GM23338 (cell line): ENCODE measurements at regions not wholly inside any gene's neighbourhood (a gene's known extent, or its start where the extent isn't known, plus 50 kb on each side); places are given as distances from the start of the nearest gene placed in this dataset.

ENCODE experiments used
- ATAC-seq: fragments of 200-7000 bp; cut with Tn5 transposase; 3 replicates; pipeline ENCODE4 v1.9.1; 2020
- DNase-seq: peaks from one replicate; pipeline ENCODE4 v3.0.0-alpha.2; 2015; ENCODE audit warnings: low spot score
- H2AFZ ChIP-seq: fragments of 200-600 bp; sonication (generic); 2 replicates; pipeline ENCODE4 v1.8.0; 2016; ENCODE audit warnings: antibody characterized with exemption, mild to moderate bottlenecking, moderate library complexity
- H3F3A ChIP-seq: fragments of 200-600 bp; sonication (generic); replicated peaks from 2 replicates; pipeline ENCODE4 v1.8.0; 2017; ENCODE audit warnings: antibody characterized with exemption, mixed run types, low read depth
- H3K27ac ChIP-seq: fragments of 200-600 bp; sonication (generic); 2 replicates; pipeline ENCODE4 v1.6.1; 2016; ENCODE audit warnings: low read depth
- H3K27me3 ChIP-seq: fragments of 200-600 bp; sonication (generic); 2 replicates; pipeline ENCODE4 v1.8.0; 2016; ENCODE audit warnings: mild to moderate bottlenecking, mixed run types, moderate library complexity; ENCODE audit not compliant: insufficient read depth
- H3K36me3 ChIP-seq: fragments of 200-600 bp; sonication (generic); 2 replicates; pipeline ENCODE4 v1.8.0; 2016; ENCODE audit warnings: mild to moderate bottlenecking; ENCODE audit not compliant: insufficient read depth
- H3K4me1 ChIP-seq: fragments of 200-600 bp; sonication (generic); 2 replicates; pipeline ENCODE4 v1.8.0; 2016; ENCODE audit warnings: mild to moderate bottlenecking, moderate library complexity; ENCODE audit not compliant: insufficient read depth
- H3K4me2 ChIP-seq: fragments of 200-600 bp; sonication (generic); 2 replicates; pipeline ENCODE4 v1.7.1; 2017; ENCODE audit warnings: mixed run types
- H3K4me3 ChIP-seq: fragments of 200-600 bp; sonication (generic); 2 replicates; pipeline ENCODE4 v1.6.1; 2016; ENCODE audit warnings: mixed run types
- H3K79me2 ChIP-seq: fragments of 200-600 bp; sonication (generic); replicated peaks from 2 replicates; pipeline ENCODE4 v1.8.0; 2017; ENCODE audit warnings: mild to moderate bottlenecking; ENCODE audit not compliant: insufficient read depth
- H3K9me2 ChIP-seq: fragments of 200-600 bp; sonication (generic); 2 replicates; pipeline ENCODE4 v1.8.0; 2017; ENCODE audit not compliant: insufficient read depth
- H4K20me1 ChIP-seq: fragments of 200-600 bp; sonication (generic); replicated peaks from 2 replicates; pipeline ENCODE4 v1.8.0; 2017; ENCODE audit warnings: mild to moderate bottlenecking; ENCODE audit not compliant: insufficient read depth
- H3K27ac Mint-ChIP-seq: 2 replicates; pipeline ENCODE4 v1.8.0; 2020; ENCODE audit warnings: inconsistent platforms, mild to moderate bottlenecking, moderate library complexity, mixed read lengths
- H3K27me3 Mint-ChIP-seq: 3 replicates; pipeline ENCODE4 v1.8.0; 2022; ENCODE audit warnings: low read depth, mild to moderate bottlenecking, moderate library complexity, mixed read lengths, inconsistent platforms; ENCODE audit not compliant: insufficient read depth, poor library complexity
- H3K36me3 Mint-ChIP-seq: 3 replicates; pipeline ENCODE4 v1.8.0; 2021; ENCODE audit warnings: low read depth, mild to moderate bottlenecking, inconsistent platforms, moderate library complexity, mixed read lengths
- H3K4me1 Mint-ChIP-seq: 3 replicates; pipeline ENCODE4 v1.8.0; 2020; ENCODE audit warnings: mild to moderate bottlenecking, inconsistent platforms, mixed read lengths
- H3K4me3 Mint-ChIP-seq: 3 replicates; pipeline ENCODE4 v1.8.0; 2021; ENCODE audit warnings: moderate library complexity, mild to moderate bottlenecking, inconsistent platforms, mixed read lengths
- H3K9me3 Mint-ChIP-seq: 3 replicates; pipeline ENCODE4 v1.8.0; 2020; ENCODE audit warnings: moderate library complexity, mild to moderate bottlenecking, inconsistent platforms, mixed read lengths
- CREB1 ChIP-seq: fragments of 250-450 bp; sonication (Bioruptor Pico); IDR thresholded peaks from 2 replicates; pipeline ENCODE4 v1.5.0; 2020; ENCODE audit warnings: low read depth, mild to moderate bottlenecking, moderate library complexity
- EZH2phosphoT487 ChIP-seq: fragments of 200-600 bp; sonication (generic); IDR thresholded peaks from one replicate; pipeline ENCODE4 v1.8.1; 2018; ENCODE audit warnings: antibody characterized with exemption; ENCODE audit not compliant: unreplicated experiment
- REST ChIP-seq: IDR thresholded peaks from one replicate; pipeline ENCODE4 v1.6.1; 2018; ENCODE audit warnings: antibody characterized with exemption; ENCODE audit not compliant: unreplicated experiment
- STAT1 ChIP-seq: IDR thresholded peaks from one replicate; pipeline ENCODE4 v1.6.1; 2016; ENCODE audit warnings: antibody characterized with exemption; ENCODE audit not compliant: unreplicated experiment
- ZNF331 ChIP-seq: fragments of 250-450 bp; sonication (Bioruptor Pico); IDR thresholded peaks from 2 replicates; pipeline ENCODE4 v1.5.0; 2020; ENCODE audit warnings: low read depth, mild to moderate bottlenecking, moderate library complexity
- ZNF462 ChIP-seq: fragments of 250-450 bp; sonication (Bioruptor Pico); IDR thresholded peaks from 2 replicates; pipeline ENCODE4 v1.5.0; 2020; ENCODE audit warnings: mild to moderate bottlenecking, moderate library complexity
- TF ChIP-seq, protein P1 (sequence below), 2 experiments: fragments of 200-600 bp in 1 of 2; sonication (generic) in 1 of 2; conservative IDR thresholded peaks; 2 replicates each; pipeline versions ENCODE4 v1.5.1 to v1.6.1; 2016 to 2017; ENCODE audit warnings: antibody characterized with exemption in 2 of 2, low read depth in 2 of 2, mild to moderate bottlenecking in 2 of 2, moderate library complexity in 1 of 2

DNA sequence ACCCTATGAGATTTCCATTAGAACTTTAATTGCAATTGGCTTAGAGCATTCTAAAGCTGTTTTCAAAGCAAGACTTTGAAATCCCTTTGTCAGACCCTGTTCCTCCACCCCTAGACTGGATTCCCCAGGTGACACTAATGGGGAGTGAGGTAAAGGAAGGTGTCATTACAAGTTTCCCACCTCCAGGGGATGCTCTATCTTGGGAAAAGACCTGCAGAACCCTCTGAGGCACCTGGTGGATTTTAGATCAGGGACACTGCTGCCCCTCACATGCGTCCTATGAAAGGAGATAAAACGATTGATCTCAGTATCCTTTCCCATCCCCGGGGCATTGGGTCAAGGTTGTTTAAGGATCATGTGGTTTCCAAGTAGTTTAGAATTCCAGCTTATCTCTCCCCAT, 80.3 kb upstream of the RGS4 start:
- Mint-ChIP-seq H3K4me3 (no peak overlapping the region), H3K9me3 (no peaks in the 10 kb centered on the region), H3K27me3 (peaks cover 4% of the 10 kb centered on the region), H3K4me1 (peaks cover 16% of the 10 kb centered on the region; the same call in 2 of the 3 replicates), H3K36me3 (no peaks in the 10 kb centered on the region), H3K27ac (no peak overlapping the region)
- TF ChIP-seq, protein P1, sequence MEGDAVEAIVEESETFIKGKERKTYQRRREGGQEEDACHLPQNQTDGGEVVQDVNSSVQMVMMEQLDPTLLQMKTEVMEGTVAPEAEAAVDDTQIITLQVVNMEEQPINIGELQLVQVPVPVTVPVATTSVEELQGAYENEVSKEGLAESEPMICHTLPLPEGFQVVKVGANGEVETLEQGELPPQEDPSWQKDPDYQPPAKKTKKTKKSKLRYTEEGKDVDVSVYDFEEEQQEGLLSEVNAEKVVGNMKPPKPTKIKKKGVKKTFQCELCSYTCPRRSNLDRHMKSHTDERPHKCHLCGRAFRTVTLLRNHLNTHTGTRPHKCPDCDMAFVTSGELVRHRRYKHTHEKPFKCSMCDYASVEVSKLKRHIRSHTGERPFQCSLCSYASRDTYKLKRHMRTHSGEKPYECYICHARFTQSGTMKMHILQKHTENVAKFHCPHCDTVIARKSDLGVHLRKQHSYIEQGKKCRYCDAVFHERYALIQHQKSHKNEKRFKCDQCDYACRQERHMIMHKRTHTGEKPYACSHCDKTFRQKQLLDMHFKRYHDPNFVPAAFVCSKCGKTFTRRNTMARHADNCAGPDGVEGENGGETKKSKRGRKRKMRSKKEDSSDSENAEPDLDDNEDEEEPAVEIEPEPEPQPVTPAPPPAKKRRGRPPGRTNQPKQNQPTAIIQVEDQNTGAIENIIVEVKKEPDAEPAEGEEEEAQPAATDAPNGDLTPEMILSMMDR (conservative IDR thresholded peaks at IDR 0.05; ENCODE audit: low read depth in 2 of 2) = peak; percentile 56 to 79
- TF ChIP-seq CREB1 (peak; percentile 23; the same call in 1 of the 2 replicates), ZNF462 (CRISPR knock-in tag) (no peak)
- Histone ChIP-seq H3K4me3 (no peak overlapping the region), H3K9me2 (peaks cover 4% of the 10 kb centered on the region; the same call in 1 of the 2 replicates), H3K36me3 (no peaks in the 10 kb centered on the region), H3K4me2 (no peak overlapping the region), H3K27ac (no peak overlapping the region), H4K20me1 (no peaks in the 10 kb centered on the region), H3F3A (no peaks in the 10 kb centered on the region), H3K4me1 (no peaks in the 10 kb centered on the region), H3K27me3 (no peaks in the 10 kb centered on the region), H3K79me2 (no peaks in the 10 kb centered on the region), H2AFZ (no peak overlapping the region)
- ATAC-seq = peak; percentile 99
- DNase-seq = peak; percentile 80

DNA sequence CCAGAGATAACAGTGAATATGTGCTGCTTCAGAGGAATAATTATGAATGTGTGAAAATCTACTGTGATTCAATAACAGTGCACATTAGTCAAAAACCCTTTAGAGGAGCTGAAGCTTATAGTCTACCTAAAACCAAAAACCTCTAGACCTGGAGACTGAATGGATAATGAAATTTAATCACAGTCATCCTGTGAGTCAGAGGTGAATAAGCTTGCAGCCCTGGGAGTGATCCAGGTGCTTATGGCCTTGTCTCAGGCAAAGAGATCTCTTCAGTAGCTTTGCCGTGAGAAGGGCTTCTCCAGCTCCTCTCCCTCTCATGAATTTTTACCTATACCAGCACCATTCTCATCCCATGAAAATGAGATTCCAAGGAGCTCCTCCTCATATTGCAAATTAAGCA, 81.3 kb upstream of the RGS4 start:
- no peak for DNase-seq
- H3K27me3 Mint-ChIP-seq = peaks cover 4% of the 10 kb centered on the region
- Histone ChIP-seq H2AFZ (no peak overlapping the region), H3K4me1 (no peaks in the 10 kb centered on the region), H4K20me1 (no peaks in the 10 kb centered on the region), H3K27me3 (no peaks in the 10 kb centered on the region), H3K79me2 (no peaks in the 10 kb centered on the region), H3F3A (no peaks in the 10 kb centered on the region), H3K27ac (no peak overlapping the region), H3K4me3 (no peak overlapping the region), H3K4me2 (no peak overlapping the region), H3K9me2 (peaks cover 4% of the 10 kb centered on the region; the same call in 1 of the 2 replicates), H3K36me3 (no peaks in the 10 kb centered on the region)
- no peaks in the 10 kb centered on the region for H3K9me3 Mint-ChIP-seq
- no peak for ATAC-seq
- H3K36me3 Mint-ChIP-seq = no peaks in the 10 kb centered on the region
- no peak overlapping the region for H3K4me3 Mint-ChIP-seq
- H3K4me1 Mint-ChIP-seq = peaks cover 16% of the 10 kb centered on the region; the same call in 2 of the 3 replicates
- no peak overlapping the region for H3K27ac Mint-ChIP-seq
- TF ChIP-seq ZNF331 = no peak
- TF ChIP-seq EZH2phosphoT487 = no peak
- TF ChIP-seq STAT1 = no peak
- TF ChIP-seq, protein P1 (conservative IDR thresholded peaks at IDR 0.05; ENCODE audit: low read depth in 2 of 2) = no peak
- TF ChIP-seq REST = no peak
